ENCODE measurements at regions not wholly inside any gene's neighbourhood (a gene's known extent, or its start where the extent isn't known, plus 50 kb on each side); places are given as distances from the start of the nearest gene placed in this dataset.
A peak's percentile ranks its signal among the peaks of the same experiment; 100 is the strongest.

GRCh38 chr9:109883623-109884022 is 103.6 kb downstream of the PALM2AKAP2 start:
- no peak for DNase-seq (ENCODE audit: low read depth)

- no peak for DNase-seq (ENCODE audit: low read depth)
These were observed 106.0 kb downstream of the PALM2AKAP2 start for GRCh38 chr9:109886041-109886440.

- no peak for DNase-seq (ENCODE audit: low read depth)
These were observed 106.6 kb downstream of the PALM2AKAP2 start for GRCh38 chr9:109886617-109887016.

GRCh38 chr9:109887079-109887478 is 107.1 kb downstream of the PALM2AKAP2 start:
- no peak for DNase-seq (ENCODE audit: low read depth)

GRCh38 chr9:109888695-109889094 is 108.7 kb downstream of the PALM2AKAP2 start:
- DNase-seq (ENCODE audit: low read depth), result no peak

- DNase-seq (ENCODE audit: low read depth), result no peak
These were observed 109.5 kb downstream of the PALM2AKAP2 start for GRCh38 chr9:109889456-109889855.

GRCh38 chr9:109893241-109893640 is 113.2 kb downstream of the PALM2AKAP2 start:
- no peak for DNase-seq (ENCODE audit: low read depth)

- DNase-seq (ENCODE audit: low read depth), result no peak
These were observed 114.5 kb downstream of the PALM2AKAP2 start for GRCh38 chr9:109894473-109894872.

- DNase-seq (ENCODE audit: low read depth), result no peak
These were observed 115.1 kb downstream of the PALM2AKAP2 start for GRCh38 chr9:109894921-109895758.

GRCh38 chr9:109901201-109901600 is 121.2 kb downstream of the PALM2AKAP2 start:
- DNase-seq (ENCODE audit: low read depth), result no peak

- peak; percentile 42 for DNase-seq (ENCODE audit: low read depth)
These were observed 123.6 kb downstream of the PALM2AKAP2 start for GRCh38 chr9:109903515-109904138.

- DNase-seq (ENCODE audit: low read depth), result no peak
These were observed 124.7 kb downstream of the PALM2AKAP2 start for GRCh38 chr9:109904666-109905065.

- no peak for DNase-seq (ENCODE audit: low read depth)
These were observed 125.5 kb downstream of the PALM2AKAP2 start for GRCh38 chr9:109905472-109905871.

- DNase-seq (ENCODE audit: low read depth), result no peak
These were observed 126.9 kb downstream of the PALM2AKAP2 start for GRCh38 chr9:109906766-109907382.

GRCh38 chr9:109907400-109907799 is 127.4 kb downstream of the PALM2AKAP2 start:
- DNase-seq (ENCODE audit: low read depth), result no peak

- no peak for DNase-seq (ENCODE audit: low read depth)
These were observed 127.9 kb downstream of the PALM2AKAP2 start for GRCh38 chr9:109907810-109908458.

- no peak for DNase-seq (ENCODE audit: low read depth)
These were observed 128.7 kb downstream of the PALM2AKAP2 start for GRCh38 chr9:109908459-109909390.

- no peak for DNase-seq (ENCODE audit: low read depth)
These were observed 130.9 kb downstream of the PALM2AKAP2 start for GRCh38 chr9:109910671-109911518.

- no peak for DNase-seq (ENCODE audit: low read depth)
These were observed 132.1 kb downstream of the PALM2AKAP2 start for GRCh38 chr9:109912082-109912582.
